Cardiac muscle cell (in vitro differentiated cells and primary cell): ENCODE measurements at regions not wholly inside any gene's neighbourhood (a gene's known extent, or its start where the extent isn't known, plus 50 kb on each side); places are given as distances from the start of the nearest gene placed in this dataset.

Experiments
- DNase-seq, 2 donors: peaks; one replicate each; pipeline versions ENCODE4 v3.0.0 to v3.0.0-alpha.2; 2010 to 2017; ENCODE audit warnings: low read depth in 1 of 2, low spot score in 1 of 2
- H3K27ac ChIP-seq: fragments of 200-600 bp; sonication (generic); 2 replicates; pipeline ENCODE4 v1.5.1; 2016
- H3K27me3 ChIP-seq: fragments of 200-600 bp; sonication (generic); 2 replicates; pipeline ENCODE4 v1.6.0; 2016; ENCODE audit warnings: control low read depth
- H3K36me3 ChIP-seq: fragments of 200-600 bp; sonication (generic); 2 replicates; pipeline ENCODE4 v1.5.1; 2016; ENCODE audit warnings: control low read depth
- H3K4me1 ChIP-seq: fragments of 200-600 bp; sonication (generic); 2 replicates; pipeline ENCODE4 v1.8.1; 2017; ENCODE audit warnings: low read depth, mild to moderate bottlenecking, mixed run types
- H3K4me3 ChIP-seq: fragments of 200-600 bp; sonication (generic); 2 replicates; pipeline ENCODE4 v1.5.1; 2016; ENCODE audit warnings: mild to moderate bottlenecking
- H3K9me3 ChIP-seq: fragments of 200-600 bp; sonication (generic); 2 replicates; pipeline ENCODE4 v1.5.1; 2017; ENCODE audit warnings: low read depth, mild to moderate bottlenecking, control low read depth
- TF ChIP-seq, protein P1 (sequence below): IDR thresholded peaks from 2 replicates; pipeline ENCODE4 v1.5.1; 2012; ENCODE audit warnings: low read depth, mild to moderate bottlenecking, low read length

DNA sequence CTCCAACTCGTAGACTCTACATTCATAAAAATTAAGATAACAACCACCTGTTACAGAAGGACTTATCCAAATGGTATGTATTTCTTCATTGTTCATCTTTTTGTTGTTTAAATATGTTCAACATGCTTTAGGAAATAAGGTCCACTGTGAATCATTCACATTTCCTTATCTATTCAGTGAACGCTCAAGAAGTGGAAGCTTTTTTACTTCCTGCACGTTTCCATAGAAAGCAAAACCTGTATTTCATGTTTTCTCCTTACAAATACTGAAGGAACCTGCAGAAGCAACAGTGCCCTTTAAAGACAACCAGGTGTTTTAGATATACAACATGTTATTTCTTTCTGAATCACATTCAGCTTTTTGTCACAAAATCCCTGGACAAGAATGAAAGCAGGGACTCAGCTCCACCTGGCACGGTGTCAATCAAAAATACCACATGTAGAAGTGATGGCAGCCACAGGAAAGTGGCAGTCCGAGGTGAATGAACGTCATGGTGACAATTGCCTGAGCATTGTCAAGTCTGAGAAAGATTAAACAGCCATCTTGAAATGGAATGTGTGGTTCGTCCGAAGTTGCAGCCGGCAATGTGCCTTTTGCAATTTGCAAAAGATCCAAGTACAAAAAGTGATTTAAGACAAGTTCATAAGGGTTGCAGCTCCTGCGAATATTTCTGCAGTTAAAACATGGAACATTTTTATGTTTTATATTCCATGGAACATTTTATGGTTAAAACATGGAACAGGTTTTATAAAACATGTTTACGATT is 66.7 kb upstream of the RIPOR2 start:
- no peak overlapping the region for H3K4me3 ChIP-seq
- peaks cover 12% of the 10 kb centered on the region for H3K4me1 ChIP-seq
- no peak for DNase-seq
- TF ChIP-seq, protein P1, sequence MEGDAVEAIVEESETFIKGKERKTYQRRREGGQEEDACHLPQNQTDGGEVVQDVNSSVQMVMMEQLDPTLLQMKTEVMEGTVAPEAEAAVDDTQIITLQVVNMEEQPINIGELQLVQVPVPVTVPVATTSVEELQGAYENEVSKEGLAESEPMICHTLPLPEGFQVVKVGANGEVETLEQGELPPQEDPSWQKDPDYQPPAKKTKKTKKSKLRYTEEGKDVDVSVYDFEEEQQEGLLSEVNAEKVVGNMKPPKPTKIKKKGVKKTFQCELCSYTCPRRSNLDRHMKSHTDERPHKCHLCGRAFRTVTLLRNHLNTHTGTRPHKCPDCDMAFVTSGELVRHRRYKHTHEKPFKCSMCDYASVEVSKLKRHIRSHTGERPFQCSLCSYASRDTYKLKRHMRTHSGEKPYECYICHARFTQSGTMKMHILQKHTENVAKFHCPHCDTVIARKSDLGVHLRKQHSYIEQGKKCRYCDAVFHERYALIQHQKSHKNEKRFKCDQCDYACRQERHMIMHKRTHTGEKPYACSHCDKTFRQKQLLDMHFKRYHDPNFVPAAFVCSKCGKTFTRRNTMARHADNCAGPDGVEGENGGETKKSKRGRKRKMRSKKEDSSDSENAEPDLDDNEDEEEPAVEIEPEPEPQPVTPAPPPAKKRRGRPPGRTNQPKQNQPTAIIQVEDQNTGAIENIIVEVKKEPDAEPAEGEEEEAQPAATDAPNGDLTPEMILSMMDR, result no peak
- no peaks in the 10 kb centered on the region for H3K36me3 ChIP-seq
- no peak overlapping the region for H3K27ac ChIP-seq
- H3K9me3 ChIP-seq, result no peaks in the 10 kb centered on the region
- no peaks in the 10 kb centered on the region for H3K27me3 ChIP-seq

DNA sequence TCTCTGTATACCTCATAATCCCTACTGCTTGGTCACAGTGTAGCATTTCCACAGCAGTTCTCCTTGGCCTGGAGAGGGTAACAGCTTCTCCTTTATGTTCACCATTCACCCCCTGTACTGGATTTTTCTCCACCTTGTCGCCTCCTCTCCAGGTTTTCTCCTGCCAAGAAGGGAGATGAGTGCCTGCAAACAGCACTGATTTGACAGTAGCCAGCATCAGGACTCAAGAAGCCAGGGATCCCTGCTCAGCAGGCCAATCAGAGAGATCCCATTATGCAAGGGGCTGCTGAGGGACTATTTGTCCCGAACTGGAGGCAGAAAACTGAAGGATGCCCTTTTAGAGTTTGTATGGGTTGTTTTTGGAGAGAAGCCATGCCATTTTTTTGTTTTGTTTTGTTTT is 68.6 kb upstream of the RIPOR2 start:
- TF ChIP-seq, protein P1, result no peak
- peaks cover 12% of the 10 kb centered on the region for H3K4me1 ChIP-seq
- no peak for DNase-seq
- H3K36me3 ChIP-seq, result no peaks in the 10 kb centered on the region
- H3K9me3 ChIP-seq, result no peaks in the 10 kb centered on the region
- no peaks in the 10 kb centered on the region for H3K27me3 ChIP-seq
- H3K27ac ChIP-seq, result no peak overlapping the region
- no peak overlapping the region for H3K4me3 ChIP-seq

DNA sequence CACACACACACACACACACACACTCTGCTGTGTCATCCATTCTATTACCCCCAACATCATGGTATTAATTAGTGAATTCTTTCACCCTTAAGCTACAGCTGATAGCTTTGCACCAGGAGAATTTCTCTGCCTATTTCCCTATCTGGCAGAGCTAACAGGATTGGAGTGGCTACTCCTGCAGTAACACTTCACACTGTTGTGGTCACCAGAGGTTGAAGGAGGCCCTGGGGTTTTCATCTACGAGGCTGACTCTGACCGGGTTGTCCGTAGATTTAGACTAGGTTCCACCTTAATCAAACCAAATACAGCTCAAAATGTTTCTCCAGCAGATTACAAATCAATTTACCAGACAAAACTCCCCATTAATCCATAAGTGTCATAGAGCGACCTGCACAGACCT is 69.2 kb upstream of the RIPOR2 start:
- Histone ChIP-seq H3K36me3 (no peaks in the 10 kb centered on the region), H3K4me1 (peaks cover 12% of the 10 kb centered on the region), H3K9me3 (no peaks in the 10 kb centered on the region), H3K27ac (no peak overlapping the region), H3K27me3 (no peaks in the 10 kb centered on the region), H3K4me3 (no peak overlapping the region)
- peak in 1 of 2 donors; percentile 50 for DNase-seq
- TF ChIP-seq, protein P1, result no peak

DNA sequence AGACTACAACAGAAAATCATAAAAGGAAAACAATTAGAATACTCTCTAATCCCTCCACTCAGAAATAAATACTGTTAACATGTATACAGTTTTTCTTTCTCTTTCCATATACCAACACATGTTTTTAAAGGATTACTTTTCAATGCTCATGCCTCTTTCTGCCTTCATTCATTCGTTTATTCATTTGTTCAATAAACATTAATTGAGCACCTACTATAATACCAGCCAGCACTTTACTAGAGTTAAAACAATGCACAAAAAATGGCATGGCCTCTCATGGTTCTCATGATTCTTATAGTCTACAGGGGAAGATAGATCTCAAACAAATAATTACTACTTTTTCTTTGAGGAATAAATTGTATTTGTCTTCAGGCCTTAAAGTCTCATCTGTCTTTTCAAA is 70.3 kb upstream of the RIPOR2 start:
- TF ChIP-seq, protein P1, result no peak
- no peak for DNase-seq
- H3K36me3 ChIP-seq, result no peaks in the 10 kb centered on the region

DNA sequence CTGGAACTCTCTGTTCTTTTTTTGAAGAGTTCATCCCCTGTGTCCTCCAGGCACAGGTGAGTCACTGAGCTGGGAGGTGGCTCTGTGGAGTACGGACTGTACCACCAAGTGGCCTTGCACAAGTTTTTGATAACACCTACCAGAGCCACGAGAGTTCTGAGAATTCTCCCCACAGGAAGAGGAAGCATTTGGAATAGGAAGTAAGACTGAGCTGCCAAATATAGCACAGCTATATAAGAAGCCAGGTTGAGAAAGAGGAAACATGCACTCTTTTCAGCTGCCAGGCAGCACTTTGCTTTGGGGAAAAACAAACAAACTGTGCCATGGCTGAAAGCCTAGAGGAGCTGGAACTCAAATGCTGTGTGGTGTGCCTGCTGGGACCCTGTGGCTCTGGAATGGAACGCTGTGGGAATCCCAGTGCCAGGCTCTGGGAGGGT is 70.8 kb upstream of the RIPOR2 start:
- peaks cover 12% of the 10 kb centered on the region for H3K4me1 ChIP-seq
- no peaks in the 10 kb centered on the region for H3K9me3 ChIP-seq
- peak in 1 of 2 donors; percentile 83 for DNase-seq
- H3K27me3 ChIP-seq, result no peaks in the 10 kb centered on the region
- H3K27ac ChIP-seq, result peak overlapping the region; percentile 64
- H3K36me3 ChIP-seq, result no peaks in the 10 kb centered on the region
- no peak overlapping the region for H3K4me3 ChIP-seq
- TF ChIP-seq, protein P1, result no peak

More for the DNA sequence above, 70.3 kb upstream of the RIPOR2 start:
- H3K27me3 ChIP-seq, result no peaks in the 10 kb centered on the region
- H3K27ac ChIP-seq, result no peak overlapping the region
- peaks cover 12% of the 10 kb centered on the region for H3K4me1 ChIP-seq
- H3K9me3 ChIP-seq, result no peaks in the 10 kb centered on the region
- H3K4me3 ChIP-seq, result no peak overlapping the region
